PC-9 (cell line): ENCODE measurements at regions not wholly inside any gene's neighbourhood (a gene's known extent, or its start where the extent isn't known, plus 50 kb on each side); places are given as distances from the start of the nearest gene placed in this dataset.

Experiments
- BruUV-seq: library from RNA; stranded (reverse); fragments of 400-500 nt; replicated peaks from 2 replicates; lab custom pipeline; 2021; lab: Mats Ljungman, UMichigan
- CTCF ChIA-PET: fragments of 300-600 bp; sonication (Branson Sonifier 250); formaldehyde crosslinking; loops from one replicate; lab custom pipeline; 2022; ENCODE audit warnings: antibody characterized with exemption; lab: Charles Lee
- POLR2A ChIA-PET: fragments of 300-600 bp; sonication (Branson Sonifier 250); formaldehyde crosslinking; loops from one replicate; lab custom pipeline; 2022; ENCODE audit warnings: antibody characterized with exemption; ENCODE audit not compliant: unreplicated experiment; lab: Charles Lee
- DNase-seq, 2 experiments: peaks; one replicate each; pipeline versions ENCODE4 v3.0.0 to v3.0.0-alpha.2; 2015 to 2022; ENCODE audit warnings: mixed read lengths in 1 of 2
- H2AFZ ChIP-seq: fragments of 200-600 bp; sonication (generic); 2 replicates; pipeline ENCODE4 v1.8.1; 2017; ENCODE audit warnings: antibody characterized with exemption
- H3F3A ChIP-seq: fragments of 200-600 bp; sonication (generic); 2 replicates; pipeline ENCODE4 v1.8.1; 2017; ENCODE audit warnings: antibody characterized with exemption, mild to moderate bottlenecking, low read depth; ENCODE audit not compliant: insufficient read depth
- H3K27ac ChIP-seq: fragments of 200-600 bp; sonication (generic); 2 replicates; pipeline ENCODE4 v1.6.1; 2016; ENCODE audit warnings: mixed run types
- H3K27me3 ChIP-seq: fragments of 200-600 bp; sonication (generic); 2 replicates; pipeline ENCODE4 v1.6.1; 2016; ENCODE audit warnings: low read depth, mixed run types; ENCODE audit not compliant: insufficient read depth
- H3K36me3 ChIP-seq: fragments of 200-600 bp; sonication (generic); 2 replicates; pipeline ENCODE4 v1.6.1; 2016; ENCODE audit warnings: low read depth, mixed run types
- H3K4me1 ChIP-seq: fragments of 200-600 bp; sonication (generic); replicated peaks from 2 replicates; pipeline ENCODE4 v1.6.1; 2016; ENCODE audit warnings: mixed run types; ENCODE audit not compliant: insufficient read depth
- H3K4me2 ChIP-seq: fragments of 200-600 bp; sonication (generic); 2 replicates; pipeline ENCODE4 v1.6.1; 2017; ENCODE audit warnings: mixed run types
- H3K4me3 ChIP-seq: fragments of 200-600 bp; sonication (generic); 2 replicates; pipeline ENCODE4 v1.6.1; 2016; ENCODE audit warnings: mixed run types
- H3K79me2 ChIP-seq: fragments of 200-600 bp; sonication (generic); 2 replicates; pipeline ENCODE4 v1.6.1; 2017; ENCODE audit warnings: low read depth, mixed run types
- H3K9me2 ChIP-seq: fragments of 200-600 bp; sonication (generic); 2 replicates; pipeline ENCODE4 v1.8.1; 2017; ENCODE audit warnings: mild to moderate bottlenecking; ENCODE audit not compliant: insufficient read depth
- H3K9me3 ChIP-seq: fragments of 200-600 bp; sonication (generic); 2 replicates; pipeline ENCODE4 v1.8.1; 2016; ENCODE audit warnings: low read depth; ENCODE audit not compliant: insufficient read depth
- H4K20me1 ChIP-seq: fragments of 200-600 bp; sonication (generic); 2 replicates; pipeline ENCODE4 v1.8.1; 2017; ENCODE audit not compliant: insufficient read depth
- EZH2 ChIP-seq: fragments of 200-600 bp; sonication (generic); IDR thresholded peaks from 2 replicates; pipeline ENCODE4 v1.8.0; 2017; ENCODE audit warnings: antibody characterized with exemption, low read depth
- intact Hi-C: fragments of 100-400 bp; cut with micrococcal nuclease; formaldehyde crosslinking; loops from one replicate; pipeline ENCODE4 v1.10.0; 2022; ENCODE audit not compliant: unreplicated experiment
- TF ChIP-seq, protein P1 (sequence below): fragments of 200-600 bp; sonication (generic); conservative IDR thresholded peaks from 2 replicates; pipeline ENCODE4 v1.6.1; 2017; ENCODE audit warnings: mixed run types, antibody characterized with exemption, mild to moderate bottlenecking, moderate library complexity

DNA sequence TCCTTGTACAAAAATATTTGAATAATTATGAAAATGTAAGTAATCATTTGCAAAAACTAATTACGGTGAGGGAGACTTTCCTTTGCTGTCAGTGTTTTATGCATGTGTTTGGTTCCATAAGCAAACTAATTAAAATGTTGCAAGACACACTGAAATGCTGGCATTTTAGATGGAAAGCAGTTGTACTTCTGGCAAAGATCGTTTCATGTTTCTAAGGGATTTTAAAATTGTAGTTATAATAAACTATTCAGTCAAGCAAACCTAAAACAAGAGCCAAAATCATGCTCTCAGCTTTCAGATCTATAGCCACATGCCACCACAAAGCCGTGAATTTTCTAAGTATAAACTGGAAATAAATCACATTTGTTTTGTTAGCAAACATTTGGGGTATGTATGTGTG lies 240.1 kb upstream of the ZNF385D start:
- POLR2A ChIA-PET, result interaction anchor here (0.7 kb wide), 1 partner anchor 12 kb away, joined by 4 read pairs; no protein-coding TSS in a partner anchor
- H3K79me2 ChIP-seq, result no peaks in the 10 kb centered on the region
- intact Hi-C loops, result no loop called here

DNA sequence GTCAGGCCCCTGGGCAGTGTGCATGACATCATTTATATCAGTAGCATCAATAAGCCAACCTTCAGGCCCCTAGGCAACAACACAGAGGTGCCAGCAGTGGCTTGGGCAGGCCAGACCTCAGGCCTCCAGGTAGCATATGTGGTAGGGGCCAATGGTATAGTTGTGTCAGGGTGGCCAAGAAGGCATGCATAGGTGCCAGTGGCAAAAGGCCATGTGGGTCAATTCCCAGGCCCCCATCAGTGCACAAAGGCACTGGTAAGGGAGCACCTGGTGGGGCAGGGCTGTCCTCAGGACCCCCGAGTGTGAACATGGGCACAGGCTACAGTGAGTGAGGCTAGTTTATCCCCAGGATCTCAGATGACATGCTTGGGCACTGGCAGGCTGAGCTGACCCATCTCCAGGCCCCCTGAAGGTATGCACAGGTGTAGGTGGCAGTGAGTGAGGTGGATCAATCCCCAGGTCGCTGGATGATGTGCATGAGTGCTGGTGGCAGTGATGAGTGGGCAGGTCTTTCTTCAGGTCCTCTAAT lies 244.1 kb upstream of the ZNF385D start:
- no peak for TF ChIP-seq EZH2
- TF ChIP-seq, protein P1, sequence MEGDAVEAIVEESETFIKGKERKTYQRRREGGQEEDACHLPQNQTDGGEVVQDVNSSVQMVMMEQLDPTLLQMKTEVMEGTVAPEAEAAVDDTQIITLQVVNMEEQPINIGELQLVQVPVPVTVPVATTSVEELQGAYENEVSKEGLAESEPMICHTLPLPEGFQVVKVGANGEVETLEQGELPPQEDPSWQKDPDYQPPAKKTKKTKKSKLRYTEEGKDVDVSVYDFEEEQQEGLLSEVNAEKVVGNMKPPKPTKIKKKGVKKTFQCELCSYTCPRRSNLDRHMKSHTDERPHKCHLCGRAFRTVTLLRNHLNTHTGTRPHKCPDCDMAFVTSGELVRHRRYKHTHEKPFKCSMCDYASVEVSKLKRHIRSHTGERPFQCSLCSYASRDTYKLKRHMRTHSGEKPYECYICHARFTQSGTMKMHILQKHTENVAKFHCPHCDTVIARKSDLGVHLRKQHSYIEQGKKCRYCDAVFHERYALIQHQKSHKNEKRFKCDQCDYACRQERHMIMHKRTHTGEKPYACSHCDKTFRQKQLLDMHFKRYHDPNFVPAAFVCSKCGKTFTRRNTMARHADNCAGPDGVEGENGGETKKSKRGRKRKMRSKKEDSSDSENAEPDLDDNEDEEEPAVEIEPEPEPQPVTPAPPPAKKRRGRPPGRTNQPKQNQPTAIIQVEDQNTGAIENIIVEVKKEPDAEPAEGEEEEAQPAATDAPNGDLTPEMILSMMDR, result no peak
- ChIA-PET POLR2A (no interaction called here), CTCF (no interaction called here)
- no peak overlapping the region for H3K4me3 ChIP-seq
- no peak overlapping the region for H2AFZ ChIP-seq
- H3K4me1 ChIP-seq, result no peaks in the 10 kb centered on the region
- no peak for DNase-seq
- H3K4me2 ChIP-seq, result no peak overlapping the region
- no peaks in the 10 kb centered on the region for H3K36me3 ChIP-seq
- no peaks in the 10 kb centered on the region for H3K27me3 ChIP-seq
- H3K9me3 ChIP-seq, result no peaks in the 10 kb centered on the region
- H3F3A ChIP-seq, result no peaks in the 10 kb centered on the region
- H4K20me1 ChIP-seq, result no peaks in the 10 kb centered on the region
- no TSS peak for BruUV-seq
- intact Hi-C loops, result no loop called here
- H3K79me2 ChIP-seq, result no peaks in the 10 kb centered on the region
- no peak overlapping the region for H3K27ac ChIP-seq
- no peaks in the 10 kb centered on the region for H3K9me2 ChIP-seq

More for the DNA sequence above, 240.1 kb upstream of the ZNF385D start:
- no peak for DNase-seq
- H3K27ac ChIP-seq, result no peak overlapping the region
- H4K20me1 ChIP-seq, result no peaks in the 10 kb centered on the region
- H3F3A ChIP-seq, result no peaks in the 10 kb centered on the region
- H3K4me1 ChIP-seq, result no peaks in the 10 kb centered on the region
- H3K9me3 ChIP-seq, result no peaks in the 10 kb centered on the region
- H3K27me3 ChIP-seq, result no peaks in the 10 kb centered on the region
- no peaks in the 10 kb centered on the region for H3K36me3 ChIP-seq
- BruUV-seq, result no TSS peak
- TF ChIP-seq EZH2, result no peak
- TF ChIP-seq, protein P1, result no peak
- H2AFZ ChIP-seq, result no peak overlapping the region
- no peaks in the 10 kb centered on the region for H3K9me2 ChIP-seq
- CTCF ChIA-PET, result no interaction called here
- no peak overlapping the region for H3K4me3 ChIP-seq
- no peak overlapping the region for H3K4me2 ChIP-seq

DNA sequence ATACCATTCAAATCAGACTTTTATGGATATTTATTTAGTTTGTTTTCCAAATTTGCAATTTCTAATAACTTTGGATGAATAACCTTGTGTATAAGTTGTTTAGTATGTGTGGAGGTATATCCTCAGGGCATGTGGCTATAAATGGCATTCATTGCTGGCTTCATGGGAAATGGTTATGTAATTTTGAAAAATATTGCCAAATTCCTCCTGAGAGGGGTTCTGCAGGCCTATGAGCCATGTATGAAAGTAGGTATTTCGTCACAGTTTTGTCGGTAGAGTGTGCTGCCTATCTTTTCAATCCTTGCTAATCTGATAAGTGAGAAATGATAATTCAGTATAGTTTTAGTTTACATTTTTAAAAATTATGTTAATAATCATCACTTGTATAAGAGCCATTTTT lies 256.4 kb upstream of the ZNF385D start:
- no TSS peak for BruUV-seq
- no peak overlapping the region for H2AFZ ChIP-seq
- no peaks in the 10 kb centered on the region for H3K79me2 ChIP-seq
- CTCF ChIA-PET, result no interaction called here
- no peaks in the 10 kb centered on the region for H3K4me1 ChIP-seq
- H3K4me3 ChIP-seq, result no peak overlapping the region
- POLR2A ChIA-PET, result no interaction called here
- intact Hi-C loops, result no loop called here
- no peaks in the 10 kb centered on the region for H3K27me3 ChIP-seq
- DNase-seq, result no peak
- no peaks in the 10 kb centered on the region for H3K9me3 ChIP-seq
- H3K9me2 ChIP-seq, result no peaks in the 10 kb centered on the region
- H3F3A ChIP-seq, result no peaks in the 10 kb centered on the region
- no peaks in the 10 kb centered on the region for H4K20me1 ChIP-seq
- no peak overlapping the region for H3K27ac ChIP-seq
- H3K36me3 ChIP-seq, result no peaks in the 10 kb centered on the region
- no peak overlapping the region for H3K4me2 ChIP-seq
- no peak for TF ChIP-seq EZH2
- TF ChIP-seq, protein P1, result no peak
